Keratinocyte (primary cell): ENCODE measurements at regions not wholly inside any gene's neighbourhood (a gene's known extent, or its start where the extent isn't known, plus 50 kb on each side); places are given as distances from the start of the nearest gene placed in this dataset.
A peak's percentile ranks its signal among the peaks of the same experiment; 100 is the strongest.

Experiments used
- CTCF ChIP-seq, 3 experiments: IDR thresholded peaks in 1 of 3; conservative IDR thresholded peaks in 1 of 3; optimal IDR thresholded peaks in 1 of 3; 2 replicates in 2 of 3; 3 replicates in 1 of 3; pipeline versions ENCODE3 to v1.5.1; 2011; ENCODE audit warnings: low read length in 3 of 3, mild to moderate bottlenecking in 3 of 3, moderate library complexity in 2 of 3, control low read depth in 1 of 3, inconsistent platforms in 1 of 3; ENCODE audit not compliant: insufficient read depth in 2 of 3; ENCODE audit errors: extremely low read depth in 1 of 3
- EZH2 ChIP-seq: IDR thresholded peaks from one replicate; pipeline ENCODE4 v1.6.1; 2012; ENCODE audit warnings: inconsistent platforms, mild to moderate bottlenecking, low read length, moderate library complexity

DNA sequence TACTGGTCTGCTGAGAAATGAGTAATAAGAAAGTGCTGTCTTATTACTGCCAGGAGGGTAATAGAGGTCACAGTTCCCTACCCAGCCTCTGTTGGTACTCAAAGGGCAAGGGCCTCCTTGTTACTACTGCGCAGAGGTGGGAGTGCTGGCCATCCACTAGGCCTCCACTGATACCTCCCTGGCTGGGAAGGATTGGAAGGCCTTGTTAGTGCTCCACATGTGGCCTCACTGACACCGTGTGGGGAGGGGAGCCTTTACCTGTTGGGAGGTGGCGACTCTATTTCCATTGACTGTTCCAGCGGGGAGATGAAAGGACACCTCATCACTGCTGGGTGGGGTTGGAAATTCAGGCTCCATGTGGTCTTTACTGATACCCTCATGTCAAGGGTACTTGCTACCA lies 57.8 kb upstream of the USP24 start:
- TF ChIP-seq CTCF (optimal IDR thresholded peaks at IDR 0.05 in 1 of 3, IDR thresholded peaks at IDR 0.05 in 1 of 3, conservative IDR thresholded peaks at IDR 0.05 in 1 of 3; ENCODE audit: extremely low read depth in 1 of 3, insufficient read depth in 2 of 3, low read length in 3 of 3), result peak in 1 of 3 experiments; percentile 16
- no peak for TF ChIP-seq EZH2
